GM12878 (cell line): ENCODE measurements at regions not wholly inside any gene's neighbourhood (a gene's known extent, or its start where the extent isn't known, plus 50 kb on each side); places are given as distances from the start of the nearest gene placed in this dataset.

Experiments used
- ATAC-seq: fragments of 200-7000 bp; cut with Tn5 transposase; 3 replicates; pipeline ENCODE4 v1.9.1; 2020; ENCODE audit warnings: mild to moderate bottlenecking, moderate library complexity
- BruUV-seq: library from RNA; stranded (reverse); fragments of 400-500 nt; replicated peaks from 2 replicates; lab custom pipeline; 2021; lab: Mats Ljungman, UMichigan
- CTCF ChIA-PET: fragments of 300-600 bp; sonication (Branson Sonifier 250); formaldehyde crosslinking; extraction: SDS; loops from one replicate; lab custom pipeline; 2021; ENCODE audit warnings: inconsistent platforms; lab: Yijun Ruan, JAX
- POLR2A ChIA-PET: fragments of 350-600 bp; formaldehyde crosslinking; extraction: SDS; loops from one replicate; lab custom pipeline; 2021; ENCODE audit warnings: inconsistent platforms; lab: Charles Lee
- RAD21 ChIA-PET: fragments of 300-600 bp; sonication (Branson Sonifier 250); formaldehyde crosslinking; loops from one replicate; lab custom pipeline; 2023; ENCODE audit warnings: antibody characterized with exemption; ENCODE audit not compliant: unreplicated experiment; lab: Charles Lee
- SMC1A ChIA-PET: fragments of 300-600 bp; sonication (Branson Sonifier 250); formaldehyde crosslinking; loops from one replicate; lab custom pipeline; 2023; ENCODE audit not compliant: unreplicated experiment, uncharacterized antibody; lab: Charles Lee
- DNase-seq: peaks from one replicate; pipeline ENCODE4 v3.0.0-alpha.2; 2011; ENCODE audit warnings: low read depth, low spot score
- FAIRE-seq: peaks from 3 replicates; lab custom pipeline; 2011; peaks lifted over from hg19 to GRCh38; lab: Jason Lieb, UNC
- H2AFZ ChIP-seq: 2 replicates; pipeline ENCODE4 v1.6.0; 2011; ENCODE audit warnings: low read depth, low read length, control low read depth; ENCODE audit not compliant: control insufficient read depth
- H3K27ac ChIP-seq: 2 replicates; pipeline ENCODE4 v1.5.1; 2011; ENCODE audit warnings: control low read depth; ENCODE audit not compliant: control insufficient read depth, insufficient read depth
- H3K27me3 ChIP-seq, 2 experiments: replicated peaks in 1 of 2; 2 replicates each; pipeline versions ENCODE4 v1.6.0 to v1.6.1; 2011; ENCODE audit warnings: low read length in 1 of 2; ENCODE audit not compliant: control insufficient read depth in 2 of 2, insufficient read depth in 2 of 2
- H3K36me3 ChIP-seq, 2 experiments: 2 replicates each; pipeline ENCODE4 v1.5.1; 2011; ENCODE audit warnings: low read length in 1 of 2; ENCODE audit not compliant: control insufficient read depth in 2 of 2, insufficient read depth in 2 of 2
- H3K4me1 ChIP-seq: 2 replicates; pipeline ENCODE4 v1.6.1; 2011; ENCODE audit warnings: mild to moderate bottlenecking, low read length, moderate library complexity, mixed read lengths; ENCODE audit not compliant: control insufficient read depth, insufficient read depth
- H3K4me2 ChIP-seq: 2 replicates; pipeline ENCODE4 v1.6.0; 2011; ENCODE audit warnings: control low read depth; ENCODE audit not compliant: control insufficient read depth, insufficient read depth
- H3K4me3 ChIP-seq: fragments of 200-600 bp; sonication (generic); 2 replicates; pipeline ENCODE4 v1.5.1; 2016
- H3K79me2 ChIP-seq: 2 replicates; pipeline ENCODE4 v1.6.0; 2011; ENCODE audit warnings: low read length; ENCODE audit not compliant: control insufficient read depth, insufficient read depth
- H3K9ac ChIP-seq: 2 replicates; pipeline ENCODE4 v1.8.0; 2011; ENCODE audit warnings: low read length, control low read depth, mixed read lengths; ENCODE audit not compliant: control insufficient read depth, insufficient read depth
- H3K9me3 ChIP-seq: replicated peaks from 3 replicates; pipeline ENCODE4 v1.5.1; 2011; ENCODE audit warnings: mild to moderate bottlenecking, low read length; ENCODE audit not compliant: control insufficient read depth, insufficient read depth
- H4K20me1 ChIP-seq: 2 replicates; pipeline ENCODE4 v1.6.0; 2011; ENCODE audit not compliant: control insufficient read depth, insufficient read depth
- EED ChIP-seq: sonication (generic); IDR thresholded peaks from 2 replicates; pipeline ENCODE4 v1.6.1; 2016; ENCODE audit warnings: antibody characterized with exemption, low read depth
- ETV6 ChIP-seq, 2 experiments: fragments of 450-650 bp in 1 of 2; IDR thresholded peaks in 1 of 2; conservative IDR thresholded peaks in 1 of 2; 2 replicates each; pipeline ENCODE4 v1.6.1; 2014; ENCODE audit warnings: antibody characterized with exemption in 1 of 2, borderline replicate concordance in 1 of 2, low read depth in 1 of 2, mild to moderate bottlenecking in 1 of 2, moderate library complexity in 1 of 2
- JUND ChIP-seq: IDR thresholded peaks from 2 replicates; pipeline ENCODE4 v1.6.1; 2012; ENCODE audit warnings: low read depth, mild to moderate bottlenecking, low read length, improper control_type of control experiment, moderate library complexity
- NR2C2 ChIP-seq: IDR thresholded peaks from 2 replicates; pipeline ENCODE4 v1.6.1; 2011; ENCODE audit warnings: borderline replicate concordance, low read depth; ENCODE audit not compliant: control insufficient read depth, insufficient read length
- ZBTB33 ChIP-seq: fragments of 450-650 bp; IDR thresholded peaks from 2 replicates; pipeline ENCODE4 v1.6.1; 2017; ENCODE audit warnings: mild to moderate bottlenecking
- WGBS: methylation state at CpG from one replicate; pipeline ENCODE4 v1.1.6; 2016; ENCODE audit warnings: low lambda C conversion rate; ENCODE audit not compliant: insufficient replicate concordance, insufficient coverage; ENCODE audit errors: missing lambda C conversion rate; 5-methylcytosine and 5-hydroxymethylcytosine counted together
- in situ Hi-C: fragments of 300-500 bp; cut with MboI; formaldehyde crosslinking; loops from 9 replicates; pipeline ENCODE4 v1.14.3; 2018; ENCODE audit warnings: mixed read lengths
- intact Hi-C: fragments of 100-400 bp; cut with micrococcal nuclease; formaldehyde crosslinking; loops from one replicate; pipeline ENCODE4 v1.14.2; 2022; ENCODE audit not compliant: unreplicated experiment
- TF ChIP-seq, protein P1 (sequence below): fragments of 450-650 bp; IDR thresholded peaks from 2 replicates; pipeline ENCODE4 v1.6.1; 2017; ENCODE audit warnings: mild to moderate bottlenecking, moderate library complexity

DNA sequence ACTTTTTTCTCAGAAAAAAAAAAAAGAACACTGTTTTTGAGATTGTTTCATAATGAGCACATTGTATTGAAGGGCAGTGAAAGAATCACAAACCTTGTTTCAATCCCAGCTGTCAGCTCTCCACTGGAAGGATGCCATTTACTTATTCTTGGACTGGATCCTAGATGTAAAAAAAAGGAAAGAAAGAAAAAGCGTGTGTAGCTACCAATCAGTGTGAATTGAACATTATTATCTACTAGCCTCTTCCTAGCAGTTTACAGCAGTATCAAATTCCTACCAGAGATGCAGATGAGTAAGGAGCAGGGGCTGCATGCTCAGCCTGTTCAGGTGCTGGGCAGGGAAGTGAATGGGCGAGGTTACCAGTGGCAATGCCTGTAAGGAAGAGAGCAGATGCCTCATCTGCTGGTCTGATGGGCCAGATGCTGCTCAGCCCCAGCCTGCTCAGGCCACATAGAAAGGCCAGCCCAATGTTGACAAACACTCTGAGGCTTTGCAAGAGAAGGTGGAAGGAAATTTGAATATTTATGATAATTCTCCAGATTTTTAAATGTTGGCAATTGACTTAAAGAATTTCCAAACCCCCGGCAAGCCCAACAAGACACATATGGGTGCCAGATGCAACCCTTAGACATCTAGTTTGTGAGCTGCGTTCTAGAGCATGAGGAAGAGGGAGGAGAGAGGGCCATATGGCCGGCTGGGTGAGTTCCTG lies 189.5 kb downstream of the IBTK start:
- WGBS, result 23% methylated on average over 5 of the region's 5 CpGs
- intact Hi-C loops, result no loop called here
- FAIRE-seq, result no peak

More for the DNA sequence above, 189.5 kb downstream of the IBTK start:
- H3K9ac ChIP-seq, result no peak overlapping the region
- ATAC-seq (no peak), DNase-seq (no peak)
- H3K27me3 ChIP-seq, result no peaks in the 10 kb centered on the region
- RAD21 ChIA-PET, result interaction anchor here (0.8 to 1.5 kb wide), 2 partner anchors 9 to 17 kb away, joined by 3 to 4 read pairs; no protein-coding TSS in a partner anchor
- no peaks in the 10 kb centered on the region for H3K79me2 ChIP-seq
- H3K9me3 ChIP-seq, result no peaks in the 10 kb centered on the region
- no peak overlapping the region for H2AFZ ChIP-seq
- H3K4me2 ChIP-seq, result no peak overlapping the region
- no peaks in the 10 kb centered on the region for H3K4me1 ChIP-seq
- no peaks in the 10 kb centered on the region for H4K20me1 ChIP-seq
- POLR2A ChIA-PET, result no interaction called here
- no peak overlapping the region for H3K4me3 ChIP-seq
- no TSS peak for BruUV-seq
- no peak overlapping the region for H3K27ac ChIP-seq
- SMC1A ChIA-PET, result no interaction called here
- in situ Hi-C loops, result no loop called here
- CTCF ChIA-PET, result interaction anchor here (1.4 kb wide), 1 partner anchor 18 kb away, joined by 3 read pairs; no protein-coding TSS in a partner anchor
- TF ChIP-seq JUND, result no peak
- TF ChIP-seq ZBTB33, result no peak
- TF ChIP-seq ETV6 (conservative IDR thresholded peaks at IDR 0.05 in 1 of 2, IDR thresholded peaks at IDR 0.05 in 1 of 2; ENCODE audit: borderline replicate concordance in 1 of 2, low read depth in 1 of 2), result no peak
- no peak for TF ChIP-seq EED
- TF ChIP-seq, protein P1, sequence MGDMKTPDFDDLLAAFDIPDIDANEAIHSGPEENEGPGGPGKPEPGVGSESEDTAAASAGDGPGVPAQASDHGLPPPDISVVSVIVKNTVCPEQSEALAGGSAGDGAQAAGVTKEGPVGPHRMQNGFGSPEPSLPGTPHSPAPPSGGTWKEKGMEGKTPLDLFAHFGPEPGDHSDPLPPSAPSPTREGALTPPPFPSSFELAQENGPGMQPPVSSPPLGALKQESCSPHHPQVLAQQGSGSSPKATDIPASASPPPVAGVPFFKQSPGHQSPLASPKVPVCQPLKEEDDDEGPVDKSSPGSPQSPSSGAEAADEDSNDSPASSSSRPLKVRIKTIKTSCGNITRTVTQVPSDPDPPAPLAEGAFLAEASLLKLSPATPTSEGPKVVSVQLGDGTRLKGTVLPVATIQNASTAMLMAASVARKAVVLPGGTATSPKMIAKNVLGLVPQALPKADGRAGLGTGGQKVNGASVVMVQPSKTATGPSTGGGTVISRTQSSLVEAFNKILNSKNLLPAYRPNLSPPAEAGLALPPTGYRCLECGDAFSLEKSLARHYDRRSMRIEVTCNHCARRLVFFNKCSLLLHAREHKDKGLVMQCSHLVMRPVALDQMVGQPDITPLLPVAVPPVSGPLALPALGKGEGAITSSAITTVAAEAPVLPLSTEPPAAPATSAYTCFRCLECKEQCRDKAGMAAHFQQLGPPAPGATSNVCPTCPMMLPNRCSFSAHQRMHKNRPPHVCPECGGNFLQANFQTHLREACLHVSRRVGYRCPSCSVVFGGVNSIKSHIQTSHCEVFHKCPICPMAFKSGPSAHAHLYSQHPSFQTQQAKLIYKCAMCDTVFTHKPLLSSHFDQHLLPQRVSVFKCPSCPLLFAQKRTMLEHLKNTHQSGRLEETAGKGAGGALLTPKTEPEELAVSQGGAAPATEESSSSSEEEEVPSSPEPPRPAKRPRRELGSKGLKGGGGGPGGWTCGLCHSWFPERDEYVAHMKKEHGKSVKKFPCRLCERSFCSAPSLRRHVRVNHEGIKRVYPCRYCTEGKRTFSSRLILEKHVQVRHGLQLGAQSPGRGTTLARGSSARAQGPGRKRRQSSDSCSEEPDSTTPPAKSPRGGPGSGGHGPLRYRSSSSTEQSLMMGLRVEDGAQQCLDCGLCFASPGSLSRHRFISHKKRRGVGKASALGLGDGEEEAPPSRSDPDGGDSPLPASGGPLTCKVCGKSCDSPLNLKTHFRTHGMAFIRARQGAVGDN, result no peak
- no peak for TF ChIP-seq NR2C2
- H3K36me3 ChIP-seq, result no peaks in the 10 kb centered on the region
